ENCODE measurements at regions not wholly inside any gene's neighbourhood (a gene's known extent, or its start where the extent isn't known, plus 50 kb on each side); places are given as distances from the start of the nearest gene placed in this dataset.

DNA sequence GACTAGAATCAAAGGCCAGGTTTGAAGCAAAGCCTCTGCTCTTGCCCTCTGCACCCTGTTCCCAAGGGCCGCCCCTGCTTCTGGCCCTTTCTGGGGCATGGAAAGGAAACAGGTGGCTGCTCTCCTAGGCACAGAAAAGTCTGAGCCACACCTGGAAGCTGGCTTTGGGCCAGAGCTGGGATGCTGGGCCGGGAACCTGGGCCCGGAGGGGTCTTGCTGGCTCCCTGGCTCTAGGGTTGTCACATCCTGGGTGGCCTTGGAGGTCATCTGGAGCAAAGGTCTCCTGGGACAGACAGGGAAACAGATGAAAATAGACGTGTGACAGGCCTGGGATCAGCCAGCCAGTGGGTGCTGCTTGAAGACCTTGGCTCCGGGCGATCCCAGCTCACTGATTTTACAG, 74.1 kb upstream of the LHX1 start:
- TF ChIP-seq ARNTL (CRISPR knock-in tag; IDR thresholded peaks at IDR 0.05; ENCODE audit: borderline replicate concordance, low read depth) (no peak), CREB5 (CRISPR knock-in tag; IDR thresholded peaks at IDR 0.05; ENCODE audit: low read depth) (no peak), TOX (CRISPR knock-in tag; IDR thresholded peaks at IDR 0.05; ENCODE audit: borderline replicate concordance) (no peak), TCF4 (CRISPR knock-in tag; IDR thresholded peaks at IDR 0.05; ENCODE audit: borderline replicate concordance) (no peak), RARB (CRISPR knock-in tag; IDR thresholded peaks at IDR 0.05) (no peak), TSHZ2 (CRISPR knock-in tag; IDR thresholded peaks at IDR 0.05) (no peak), ZFP30 (CRISPR knock-in tag; IDR thresholded peaks at IDR 0.05) (no peak), SNAI2 (CRISPR knock-in tag; IDR thresholded peaks at IDR 0.05) (no peak)
- TF ChIP-seq, protein P1, sequence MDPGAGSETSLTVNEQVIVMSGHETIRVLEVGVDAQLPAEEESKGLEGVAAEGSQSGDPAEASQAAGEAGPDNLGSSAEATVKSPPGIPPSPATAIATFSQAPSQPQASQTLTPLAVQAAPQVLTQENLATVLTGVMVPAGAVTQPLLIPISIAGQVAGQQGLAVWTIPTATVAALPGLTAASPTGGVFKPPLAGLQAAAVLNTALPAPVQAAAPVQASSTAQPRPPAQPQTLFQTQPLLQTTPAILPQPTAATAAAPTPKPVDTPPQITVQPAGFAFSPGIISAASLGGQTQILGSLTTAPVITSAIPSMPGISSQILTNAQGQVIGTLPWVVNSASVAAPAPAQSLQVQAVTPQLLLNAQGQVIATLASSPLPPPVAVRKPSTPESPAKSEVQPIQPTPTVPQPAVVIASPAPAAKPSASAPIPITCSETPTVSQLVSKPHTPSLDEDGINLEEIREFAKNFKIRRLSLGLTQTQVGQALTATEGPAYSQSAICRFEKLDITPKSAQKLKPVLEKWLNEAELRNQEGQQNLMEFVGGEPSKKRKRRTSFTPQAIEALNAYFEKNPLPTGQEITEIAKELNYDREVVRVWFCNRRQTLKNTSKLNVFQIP (CRISPR knock-in tag; IDR thresholded peaks at IDR 0.05; ENCODE audit: borderline replicate concordance, low read depth) = no peak
- TF ChIP-seq, protein P2, sequence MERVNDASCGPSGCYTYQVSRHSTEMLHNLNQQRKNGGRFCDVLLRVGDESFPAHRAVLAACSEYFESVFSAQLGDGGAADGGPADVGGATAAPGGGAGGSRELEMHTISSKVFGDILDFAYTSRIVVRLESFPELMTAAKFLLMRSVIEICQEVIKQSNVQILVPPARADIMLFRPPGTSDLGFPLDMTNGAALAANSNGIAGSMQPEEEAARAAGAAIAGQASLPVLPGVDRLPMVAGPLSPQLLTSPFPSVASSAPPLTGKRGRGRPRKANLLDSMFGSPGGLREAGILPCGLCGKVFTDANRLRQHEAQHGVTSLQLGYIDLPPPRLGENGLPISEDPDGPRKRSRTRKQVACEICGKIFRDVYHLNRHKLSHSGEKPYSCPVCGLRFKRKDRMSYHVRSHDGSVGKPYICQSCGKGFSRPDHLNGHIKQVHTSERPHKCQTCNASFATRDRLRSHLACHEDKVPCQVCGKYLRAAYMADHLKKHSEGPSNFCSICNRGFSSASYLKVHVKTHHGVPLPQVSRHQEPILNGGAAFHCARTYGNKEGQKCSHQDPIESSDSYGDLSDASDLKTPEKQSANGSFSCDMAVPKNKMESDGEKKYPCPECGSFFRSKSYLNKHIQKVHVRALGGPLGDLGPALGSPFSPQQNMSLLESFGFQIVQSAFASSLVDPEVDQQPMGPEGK (CRISPR knock-in tag; IDR thresholded peaks at IDR 0.05; ENCODE audit: borderline replicate concordance) = no peak
- TF ChIP-seq, protein P3, sequence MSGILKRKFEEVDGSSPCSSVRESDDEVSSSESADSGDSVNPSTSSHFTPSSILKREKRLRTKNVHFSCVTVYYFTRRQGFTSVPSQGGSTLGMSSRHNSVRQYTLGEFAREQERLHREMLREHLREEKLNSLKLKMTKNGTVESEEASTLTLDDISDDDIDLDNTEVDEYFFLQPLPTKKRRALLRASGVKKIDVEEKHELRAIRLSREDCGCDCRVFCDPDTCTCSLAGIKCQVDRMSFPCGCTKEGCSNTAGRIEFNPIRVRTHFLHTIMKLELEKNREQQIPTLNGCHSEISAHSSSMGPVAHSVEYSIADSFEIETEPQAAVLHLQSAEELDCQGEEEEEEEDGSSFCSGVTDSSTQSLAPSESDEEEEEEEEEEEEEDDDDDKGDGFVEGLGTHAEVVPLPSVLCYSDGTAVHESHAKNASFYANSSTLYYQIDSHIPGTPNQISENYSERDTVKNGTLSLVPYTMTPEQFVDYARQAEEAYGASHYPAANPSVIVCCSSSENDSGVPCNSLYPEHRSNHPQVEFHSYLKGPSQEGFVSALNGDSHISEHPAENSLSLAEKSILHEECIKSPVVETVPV (CRISPR knock-in tag; IDR thresholded peaks at IDR 0.05) = no peak
